GM12873 (cell line): ENCODE measurements at regions not wholly inside any gene's neighbourhood (a gene's known extent, or its start where the extent isn't known, plus 50 kb on each side); places are given as distances from the start of the nearest gene placed in this dataset.

ENCODE experiments used
- CTCF ChIP-seq: IDR thresholded peaks from 2 replicates; pipeline ENCODE4 v1.5.1; 2012; ENCODE audit warnings: low read depth, mild to moderate bottlenecking, moderate library complexity, low read length, control low read depth; ENCODE audit not compliant: insufficient read depth; ENCODE audit errors: missing control alignments

- TF ChIP-seq CTCF: no peak
These were observed 106.8 kb downstream of the CRYAA start for GRCh38 chr21:43275421-43276211.

- no peak for TF ChIP-seq CTCF
These were observed 106.1 kb downstream of the CRYAA start for GRCh38 chr21:43274946-43275310.

- TF ChIP-seq CTCF: no peak
These were observed 105.5 kb downstream of the CRYAA start for GRCh38 chr21:43274022-43274945.

GRCh38 chr21:43273708-43274021, 104.9 kb downstream of the CRYAA start:
- TF ChIP-seq CTCF: no peak

GRCh38 chr21:43273016-43273707, 104.4 kb downstream of the CRYAA start:
- no peak for TF ChIP-seq CTCF

- no peak for TF ChIP-seq CTCF
These were observed 103.8 kb downstream of the CRYAA start for GRCh38 chr21:43272591-43272990.
